DMS114 treated with DMSO at 0.1 percent for 48 hours (cell line): ENCODE measurements at regions not wholly inside any gene's neighbourhood (a gene's known extent, or its start where the extent isn't known, plus 50 kb on each side); places are given as distances from the start of the nearest gene placed in this dataset.

Experiments
- DNase-seq: peaks from one replicate; lab custom pipeline; 2025; ENCODE audit not compliant: unreplicated experiment; lab: John Stamatoyannopoulos, UW

- no peak for DNase-seq
These were observed 233.0 kb downstream of the FAM76B start for GRCh38 chr11:95556342-95557163.

GRCh38 chr11:95556011-95556341, 233.6 kb downstream of the FAM76B start:
- no peak for DNase-seq

- no peak for DNase-seq
These were observed 234.7 kb downstream of the FAM76B start for GRCh38 chr11:95554911-95555310.

GRCh38 chr11:95549301-95549700, 240.3 kb downstream of the FAM76B start:
- DNase-seq: no peak

GRCh38 chr11:95548416-95548815, 241.2 kb downstream of the FAM76B start:
- no peak for DNase-seq

- no peak for DNase-seq
These were observed 241.6 kb downstream of the FAM76B start for GRCh38 chr11:95547976-95548375.

- no peak for DNase-seq
These were observed 242.4 kb downstream of the FAM76B start for GRCh38 chr11:95547186-95547585.

GRCh38 chr11:95545116-95545875, 244.3 kb downstream of the FAM76B start:
- no peak for DNase-seq

- no peak for DNase-seq
These were observed 245.3 kb downstream of the FAM76B start for GRCh38 chr11:95544095-95544856.

- no peak for DNase-seq
These were observed 246.6 kb downstream of the FAM76B start for GRCh38 chr11:95542868-95543551.

GRCh38 chr11:95541715-95542114, 247.9 kb downstream of the FAM76B start:
- no peak for DNase-seq

GRCh38 chr11:95536047-95536690, 253.4 kb downstream of the FAM76B start:
- no peak for DNase-seq

GRCh38 chr11:95534809-95535208, 254.8 kb downstream of the FAM76B start:
- DNase-seq: no peak

- DNase-seq: no peak
These were observed 255.4 kb downstream of the FAM76B start for GRCh38 chr11:95534226-95534625.

GRCh38 chr11:95531116-95531515, 258.5 kb downstream of the FAM76B start:
- no peak for DNase-seq

- DNase-seq: no peak
These were observed 265.1 kb downstream of the FAM76B start for GRCh38 chr11:95524314-95525036.

- no peak for DNase-seq
These were observed 266.7 kb downstream of the FAM76B start for GRCh38 chr11:95522874-95523273.

- no peak for DNase-seq
These were observed 267.7 kb downstream of the FAM76B start for GRCh38 chr11:95521862-95522261.

GRCh38 chr11:95521133-95521542, 268.4 kb downstream of the FAM76B start:
- DNase-seq: no peak
